GM12878 (cell line): ENCODE measurements at regions not wholly inside any gene's neighbourhood (a gene's known extent, or its start where the extent isn't known, plus 50 kb on each side); places are given as distances from the start of the nearest gene placed in this dataset.

Source experiments
- ATAC-seq: fragments of 200-7000 bp; cut with Tn5 transposase; 3 replicates; pipeline ENCODE4 v1.9.1; 2020; ENCODE audit warnings: mild to moderate bottlenecking, moderate library complexity
- BruUV-seq: library from RNA; stranded (reverse); fragments of 400-500 nt; replicated peaks from 2 replicates; lab custom pipeline; 2021; lab: Mats Ljungman, UMichigan
- CTCF ChIA-PET: fragments of 300-600 bp; sonication (Branson Sonifier 250); formaldehyde crosslinking; extraction: SDS; loops from one replicate; lab custom pipeline; 2021; ENCODE audit warnings: inconsistent platforms; lab: Yijun Ruan, JAX
- POLR2A ChIA-PET: fragments of 350-600 bp; formaldehyde crosslinking; extraction: SDS; loops from one replicate; lab custom pipeline; 2021; ENCODE audit warnings: inconsistent platforms; lab: Charles Lee
- RAD21 ChIA-PET: fragments of 300-600 bp; sonication (Branson Sonifier 250); formaldehyde crosslinking; loops from one replicate; lab custom pipeline; 2023; ENCODE audit warnings: antibody characterized with exemption; ENCODE audit not compliant: unreplicated experiment; lab: Charles Lee
- SMC1A ChIA-PET: fragments of 300-600 bp; sonication (Branson Sonifier 250); formaldehyde crosslinking; loops from one replicate; lab custom pipeline; 2023; ENCODE audit not compliant: unreplicated experiment, uncharacterized antibody; lab: Charles Lee
- DNase-seq: peaks from one replicate; pipeline ENCODE4 v3.0.0-alpha.2; 2011; ENCODE audit warnings: low read depth, low spot score
- FAIRE-seq: peaks from 3 replicates; lab custom pipeline; 2011; peaks lifted over from hg19 to GRCh38; lab: Jason Lieb, UNC
- H2AFZ ChIP-seq: 2 replicates; pipeline ENCODE4 v1.6.0; 2011; ENCODE audit warnings: low read depth, low read length, control low read depth; ENCODE audit not compliant: control insufficient read depth
- H3K27ac ChIP-seq: 2 replicates; pipeline ENCODE4 v1.5.1; 2011; ENCODE audit warnings: control low read depth; ENCODE audit not compliant: control insufficient read depth, insufficient read depth
- H3K27me3 ChIP-seq, 2 experiments: replicated peaks in 1 of 2; 2 replicates each; pipeline versions ENCODE4 v1.6.0 to v1.6.1; 2011; ENCODE audit warnings: low read length in 1 of 2; ENCODE audit not compliant: control insufficient read depth in 2 of 2, insufficient read depth in 2 of 2
- H3K36me3 ChIP-seq, 2 experiments: 2 replicates each; pipeline ENCODE4 v1.5.1; 2011; ENCODE audit warnings: low read length in 1 of 2; ENCODE audit not compliant: control insufficient read depth in 2 of 2, insufficient read depth in 2 of 2
- H3K4me1 ChIP-seq: 2 replicates; pipeline ENCODE4 v1.6.1; 2011; ENCODE audit warnings: mild to moderate bottlenecking, low read length, moderate library complexity, mixed read lengths; ENCODE audit not compliant: control insufficient read depth, insufficient read depth
- H3K4me2 ChIP-seq: 2 replicates; pipeline ENCODE4 v1.6.0; 2011; ENCODE audit warnings: control low read depth; ENCODE audit not compliant: control insufficient read depth, insufficient read depth
- H3K4me3 ChIP-seq: fragments of 200-600 bp; sonication (generic); 2 replicates; pipeline ENCODE4 v1.5.1; 2016
- H3K79me2 ChIP-seq: 2 replicates; pipeline ENCODE4 v1.6.0; 2011; ENCODE audit warnings: low read length; ENCODE audit not compliant: control insufficient read depth, insufficient read depth
- H3K9ac ChIP-seq: 2 replicates; pipeline ENCODE4 v1.8.0; 2011; ENCODE audit warnings: low read length, control low read depth, mixed read lengths; ENCODE audit not compliant: control insufficient read depth, insufficient read depth
- H3K9me3 ChIP-seq: replicated peaks from 3 replicates; pipeline ENCODE4 v1.5.1; 2011; ENCODE audit warnings: mild to moderate bottlenecking, low read length; ENCODE audit not compliant: control insufficient read depth, insufficient read depth
- H4K20me1 ChIP-seq: 2 replicates; pipeline ENCODE4 v1.6.0; 2011; ENCODE audit not compliant: control insufficient read depth, insufficient read depth
- BACH1 ChIP-seq: fragments of 450-650 bp; IDR thresholded peaks from 2 replicates; pipeline ENCODE4 v1.6.1; 2017; ENCODE audit warnings: mild to moderate bottlenecking, borderline replicate concordance
- BCL11A ChIP-seq: IDR thresholded peaks from 2 replicates; pipeline ENCODE4 v1.6.1; 2011; ENCODE audit warnings: low read depth, low read length
- BCL3 ChIP-seq: IDR thresholded peaks from 2 replicates; pipeline ENCODE4 v1.6.1; 2011; ENCODE audit warnings: borderline replicate concordance, low read depth, mild to moderate bottlenecking, moderate library complexity, low read length; ENCODE audit not compliant: insufficient read depth, poor library complexity, severe bottlenecking
- CHD2 ChIP-seq: IDR thresholded peaks from 2 replicates; pipeline ENCODE4 v1.6.1; 2011; ENCODE audit warnings: low read depth, low read length, improper control_type of control experiment, borderline replicate concordance
- ESRRA ChIP-seq: IDR thresholded peaks from 2 replicates; pipeline ENCODE4 v1.6.1; 2012; ENCODE audit warnings: mild to moderate bottlenecking, low read length, improper control_type of control experiment
- HDGF ChIP-seq: fragments of 450-650 bp; IDR thresholded peaks from 2 replicates; pipeline ENCODE4 v1.6.1; 2016; ENCODE audit warnings: antibody characterized with exemption
- IKZF2 ChIP-seq, 2 experiments: fragments of 450-650 bp; IDR thresholded peaks; 2 replicates each; pipeline ENCODE4 v1.6.1; 2017; ENCODE audit warnings: mild to moderate bottlenecking in 2 of 2, moderate library complexity in 2 of 2
- KAT2A ChIP-seq: conservative IDR thresholded peaks from 2 replicates; pipeline ENCODE4 v1.6.1; 2011; ENCODE audit warnings: low read depth, low read length; ENCODE audit not compliant: control insufficient read depth
- PAX5 ChIP-seq: IDR thresholded peaks from 2 replicates; pipeline ENCODE4 v1.6.1; 2011; ENCODE audit warnings: low read depth, low read length, borderline replicate concordance
- RAD21 ChIP-seq: IDR thresholded peaks from 2 replicates; pipeline ENCODE4 v1.6.1; 2011; ENCODE audit warnings: mild to moderate bottlenecking, low read depth, low read length, moderate library complexity; ENCODE audit not compliant: insufficient read depth
- TCF12 ChIP-seq: IDR thresholded peaks from 2 replicates; pipeline ENCODE4 v1.6.1; 2011; ENCODE audit warnings: low read depth, mild to moderate bottlenecking, low read length
- WGBS: methylation state at CpG from one replicate; pipeline ENCODE4 v1.1.6; 2016; ENCODE audit warnings: low lambda C conversion rate; ENCODE audit not compliant: insufficient replicate concordance, insufficient coverage; ENCODE audit errors: missing lambda C conversion rate; 5-methylcytosine and 5-hydroxymethylcytosine counted together
- in situ Hi-C: fragments of 300-500 bp; cut with MboI; formaldehyde crosslinking; loops from 9 replicates; pipeline ENCODE4 v1.14.3; 2018; ENCODE audit warnings: mixed read lengths
- intact Hi-C: fragments of 100-400 bp; cut with micrococcal nuclease; formaldehyde crosslinking; loops from one replicate; pipeline ENCODE4 v1.14.2; 2022; ENCODE audit not compliant: unreplicated experiment

- FAIRE-seq, result no peak
- WGBS, result 70% methylated on average over 5 of the region's 5 CpGs
- Histone ChIP-seq H3K4me3 (no peak overlapping the region), H3K9me3 (no peaks in the 10 kb centered on the region), H3K9ac (no peak overlapping the region), H3K27me3 (no peaks in the 10 kb centered on the region; a peak in 1 of 4 replicates), H3K4me1 (no peaks in the 10 kb centered on the region), H4K20me1 (no peaks in the 10 kb centered on the region), H3K27ac (no peak overlapping the region), H3K79me2 (no peaks in the 10 kb centered on the region), H2AFZ (no peak overlapping the region), H3K4me2 (no peak overlapping the region), H3K36me3 (no peaks in the 10 kb centered on the region)
- CTCF ChIA-PET, result no interaction called here
- in situ Hi-C loops (loop anchor here (5.0 kb wide), 1 partner anchor 235 kb away; no protein-coding TSS in a partner anchor), intact Hi-C loops (loop anchor here (10.0 kb wide), 1 partner anchor 457 kb away; no protein-coding TSS in a partner anchor)
- no peak for ATAC-seq
- SMC1A ChIA-PET, result interaction anchor here (1.2 kb wide), 1 partner anchor 10 kb away, joined by 3 read pairs; no protein-coding TSS in a partner anchor
- BruUV-seq, result no TSS peak
- RAD21 ChIA-PET, result interaction anchor here (1.2 kb wide), 1 partner anchor 242 kb away, joined by 3 read pairs; no protein-coding TSS in a partner anchor
- TF ChIP-seq BCL11A, result no peak
- TF ChIP-seq IKZF2 (IDR thresholded peaks at IDR 0.05), result no peak
- no peak for TF ChIP-seq PAX5
- no peak for TF ChIP-seq TCF12
- TF ChIP-seq BACH1, result no peak
- DNase-seq, result no peak
- POLR2A ChIA-PET, result no interaction called here
These were observed 104.7 kb upstream of the MBNL2 start for GRCh38 chr13:97117388-97117910.

- no TSS peak for BruUV-seq
- in situ Hi-C loops, result loop anchor here (5.0 kb wide), 1 partner anchor 232 kb away; no protein-coding TSS in a partner anchor
These were observed 102.2 kb upstream of the MBNL2 start for GRCh38 chr13:97119943-97120342.

More at GRCh38 chr13:97119943-97120342, 102.2 kb upstream of the MBNL2 start:
- DNase-seq (no peak), FAIRE-seq (no peak), ATAC-seq (no peak)
- Histone ChIP-seq H3K27ac (no peak overlapping the region), H4K20me1 (no peaks in the 10 kb centered on the region), H3K79me2 (no peaks in the 10 kb centered on the region), H3K36me3 (no peaks in the 10 kb centered on the region), H3K27me3 (no peaks in the 10 kb centered on the region; a peak in 1 of 4 replicates), H2AFZ (no peak overlapping the region), H3K4me1 (peaks cover 1% of the 10 kb centered on the region), H3K9me3 (no peaks in the 10 kb centered on the region), H3K4me3 (no peak overlapping the region), H3K4me2 (no peak overlapping the region), H3K9ac (no peak overlapping the region)
- CTCF ChIA-PET, result no interaction called here
- POLR2A ChIA-PET, result no interaction called here
- SMC1A ChIA-PET, result no interaction called here
- intact Hi-C loops, result loop anchor here (10.0 kb wide), 1 partner anchor 455 kb away; no protein-coding TSS in a partner anchor
- TF ChIP-seq BCL11A (no peak), RAD21 (no peak), ESRRA (no peak), CHD2 (no peak), BCL3 (no peak), KAT2A (no peak), HDGF (no peak)
- RAD21 ChIA-PET, result no interaction called here
- 38% methylated on average over 3 of the region's 3 CpGs for WGBS
